ENCODE measurements at regions not wholly inside any gene's neighbourhood (a gene's known extent, or its start where the extent isn't known, plus 50 kb on each side); places are given as distances from the start of the nearest gene placed in this dataset.

GRCh38 chr6:9332241-9332780 is 897.0 kb upstream of the SLC35B3 start:
- TF ChIP-seq CTCF (IDR thresholded peaks at IDR 0.05; ENCODE audit: low read depth, low read length, missing control alignments) = no peak
- DNase-seq (ENCODE audit: extremely low read depth, low read depth) = no peak

GRCh38 chr6:9316831-9317230 is 881.5 kb upstream of the SLC35B3 start:
- no peak overlapping the region for H3K4me3 ChIP-seq (replicated peaks; ENCODE audit: low read depth, low read length)
- TF ChIP-seq CTCF (IDR thresholded peaks at IDR 0.05; ENCODE audit: low read depth, low read length, missing control alignments) = no peak
- no peak for DNase-seq (ENCODE audit: extremely low read depth, low read depth)

More at GRCh38 chr6:9332241-9332780, 897.0 kb upstream of the SLC35B3 start:
- no peak overlapping the region for H3K4me3 ChIP-seq (replicated peaks; ENCODE audit: low read depth, low read length)

- no peak for TF ChIP-seq CTCF (IDR thresholded peaks at IDR 0.05; ENCODE audit: low read depth, low read length, missing control alignments)
- no peak overlapping the region for H3K4me3 ChIP-seq (replicated peaks; ENCODE audit: low read depth, low read length)
- DNase-seq (ENCODE audit: extremely low read depth, low read depth) = no peak
These were observed 880.8 kb upstream of the SLC35B3 start for GRCh38 chr6:9315966-9316650.

GRCh38 chr6:9308284-9308683 is 872.9 kb upstream of the SLC35B3 start:
- DNase-seq (ENCODE audit: extremely low read depth, low read depth) = no peak
- no peak for TF ChIP-seq CTCF (IDR thresholded peaks at IDR 0.05; ENCODE audit: low read depth, low read length, missing control alignments)
- no peak overlapping the region for H3K4me3 ChIP-seq (replicated peaks; ENCODE audit: low read depth, low read length)

- no peak for DNase-seq (ENCODE audit: extremely low read depth, low read depth)
- TF ChIP-seq CTCF (IDR thresholded peaks at IDR 0.05; ENCODE audit: low read depth, low read length, missing control alignments) = no peak
- no peak overlapping the region for H3K4me3 ChIP-seq (replicated peaks; ENCODE audit: low read depth, low read length)
These were observed 872.4 kb upstream of the SLC35B3 start for GRCh38 chr6:9307786-9308185.

DNA sequence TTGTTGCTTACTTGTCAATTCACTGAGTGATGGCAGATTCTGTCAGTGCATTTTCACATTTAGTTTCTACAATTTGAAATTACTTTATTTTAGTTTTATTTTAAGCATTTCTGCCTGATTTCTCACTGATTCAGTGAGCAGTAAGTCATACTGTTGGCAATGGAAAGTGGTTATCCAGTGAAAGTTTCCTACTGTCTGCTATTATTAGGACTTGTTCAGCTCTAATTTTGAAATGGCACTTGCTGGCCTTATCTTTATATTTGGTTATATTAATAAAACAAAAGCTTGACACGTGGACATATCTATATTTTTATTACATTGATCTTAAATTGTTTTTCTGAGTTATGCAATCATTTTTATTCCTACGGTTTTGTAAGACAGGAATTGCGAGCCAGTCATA is 871.8 kb upstream of the SLC35B3 start:
- no peak for DNase-seq (ENCODE audit: extremely low read depth, low read depth)
- H3K4me3 ChIP-seq (replicated peaks; ENCODE audit: low read depth, low read length) = no peak overlapping the region
- no peak for TF ChIP-seq CTCF (IDR thresholded peaks at IDR 0.05; ENCODE audit: low read depth, low read length, missing control alignments)
